ENCODE measurements at regions not wholly inside any gene's neighbourhood (a gene's known extent, or its start where the extent isn't known, plus 50 kb on each side); places are given as distances from the start of the nearest gene placed in this dataset.

GRCh38 chr19:56972291-56972841 lies 131.8 kb upstream of the PEG3 start:
- TF ChIP-seq CTCF (IDR thresholded peaks at IDR 0.05) (no peak), NFE2L2 (conservative IDR thresholded peaks at IDR 0.05; ENCODE audit: low read length) (no peak), POLR2A (IDR thresholded peaks at IDR 0.05; ENCODE audit: low read length) (no peak), MAX (IDR thresholded peaks at IDR 0.05) (no peak), JUN (IDR thresholded peaks at IDR 0.05) (no peak), CBX8 (IDR thresholded peaks at IDR 0.05) (no peak)
- TF ChIP-seq, protein P1, sequence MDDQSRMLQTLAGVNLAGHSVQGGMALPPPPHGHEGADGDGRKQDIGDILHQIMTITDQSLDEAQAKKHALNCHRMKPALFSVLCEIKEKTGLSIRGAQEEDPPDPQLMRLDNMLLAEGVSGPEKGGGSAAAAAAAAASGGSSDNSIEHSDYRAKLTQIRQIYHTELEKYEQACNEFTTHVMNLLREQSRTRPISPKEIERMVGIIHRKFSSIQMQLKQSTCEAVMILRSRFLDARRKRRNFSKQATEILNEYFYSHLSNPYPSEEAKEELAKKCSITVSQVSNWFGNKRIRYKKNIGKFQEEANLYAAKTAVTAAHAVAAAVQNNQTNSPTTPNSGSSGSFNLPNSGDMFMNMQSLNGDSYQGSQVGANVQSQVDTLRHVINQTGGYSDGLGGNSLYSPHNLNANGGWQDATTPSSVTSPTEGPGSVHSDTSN (IDR thresholded peaks at IDR 0.05), result no peak

Data from A549 (cell line).